22Rv1 (cell line): ENCODE measurements at regions not wholly inside any gene's neighbourhood (a gene's known extent, or its start where the extent isn't known, plus 50 kb on each side); places are given as distances from the start of the nearest gene placed in this dataset.

Source experiments
- CTCF ChIP-seq: fragments of 450-650 bp; IDR thresholded peaks from 2 replicates; pipeline ENCODE4 v1.5.1; 2017; ENCODE audit warnings: mild to moderate bottlenecking
- ZFX ChIP-seq: fragments of 450-650 bp; IDR thresholded peaks from 2 replicates; pipeline ENCODE4 v1.6.1; 2017; ENCODE audit warnings: antibody characterized with exemption, borderline replicate concordance

- TF ChIP-seq CTCF (no peak), ZFX (no peak)
These were observed 82.3 kb upstream of the CDKN3 start for GRCh38 chr14:54314365-54315104.
